ENCODE measurements at regions not wholly inside any gene's neighbourhood (a gene's known extent, or its start where the extent isn't known, plus 50 kb on each side); places are given as distances from the start of the nearest gene placed in this dataset.

- no peaks in the 10 kb centered on the region for H3K36me3 ChIP-seq (ENCODE audit: control insufficient read depth, insufficient read depth, low read length)
- TF ChIP-seq CTCF (IDR thresholded peaks at IDR 0.05; ENCODE audit: insufficient read depth, low read length, severe bottlenecking) = no peak
- DNase-seq (ENCODE audit: low read depth) (no peak), FAIRE-seq (no peak)
- H3K4me3 ChIP-seq (ENCODE audit: low read depth, low read length) = no peak overlapping the region
- no peaks in the 10 kb centered on the region for H3K27me3 ChIP-seq (ENCODE audit: control insufficient read depth, insufficient read depth, low read length)
Observed at GRCh38 chr2:16326711-16327300, 338.8 kb downstream of the CYRIA start.

GRCh38 chr2:16325976-16326510, 339.6 kb downstream of the CYRIA start:
- no peak for DNase-seq (ENCODE audit: low read depth)
- no peaks in the 10 kb centered on the region for H3K27me3 ChIP-seq (ENCODE audit: control insufficient read depth, insufficient read depth, low read length)
- no peak for TF ChIP-seq CTCF (IDR thresholded peaks at IDR 0.05; ENCODE audit: insufficient read depth, low read length, severe bottlenecking)
- no peaks in the 10 kb centered on the region for H3K36me3 ChIP-seq (ENCODE audit: control insufficient read depth, insufficient read depth, low read length)
- no peak for FAIRE-seq
- H3K4me3 ChIP-seq (ENCODE audit: low read depth, low read length) = no peak overlapping the region

GRCh38 chr2:16325016-16325975, 340.3 kb downstream of the CYRIA start:
- DNase-seq (ENCODE audit: low read depth) = peak; percentile 12
- H3K27me3 ChIP-seq (ENCODE audit: control insufficient read depth, insufficient read depth, low read length) = no peaks in the 10 kb centered on the region
- TF ChIP-seq CTCF (IDR thresholded peaks at IDR 0.05; ENCODE audit: insufficient read depth, low read length, severe bottlenecking) = no peak

DNA sequence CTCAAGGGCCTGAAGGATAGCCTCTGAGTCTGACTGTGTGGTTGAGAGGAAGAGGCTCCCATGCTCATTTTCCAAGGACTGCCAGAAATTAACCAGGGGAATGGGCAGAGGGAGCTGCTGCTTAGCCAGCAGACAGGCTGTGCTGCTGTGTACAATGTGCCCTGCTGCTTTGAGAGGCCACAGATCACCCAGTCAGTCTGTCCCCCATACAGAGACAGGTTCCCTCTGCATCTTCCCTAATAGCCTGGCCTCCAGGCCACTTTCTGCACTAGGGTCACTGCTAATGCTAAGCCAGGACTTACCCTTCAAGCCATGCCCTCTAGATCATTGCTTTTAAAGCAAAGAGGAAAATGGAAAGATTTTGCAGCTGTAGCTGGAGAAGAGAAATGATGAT, 341.1 kb downstream of the CYRIA start:
- FAIRE-seq = peak; percentile 23
- H3K27me3 ChIP-seq (ENCODE audit: control insufficient read depth, insufficient read depth, low read length) = no peaks in the 10 kb centered on the region
- H3K4me3 ChIP-seq (ENCODE audit: low read depth, low read length) = no peak overlapping the region
- no peak for TF ChIP-seq CTCF (IDR thresholded peaks at IDR 0.05; ENCODE audit: insufficient read depth, low read length, severe bottlenecking)
- no peak for DNase-seq (ENCODE audit: low read depth)
- no peaks in the 10 kb centered on the region for H3K36me3 ChIP-seq (ENCODE audit: control insufficient read depth, insufficient read depth, low read length)

More at GRCh38 chr2:16325016-16325975, 340.3 kb downstream of the CYRIA start:
- Histone ChIP-seq H3K36me3 (ENCODE audit: control insufficient read depth, insufficient read depth, low read length) (no peaks in the 10 kb centered on the region), H3K4me3 (ENCODE audit: low read depth, low read length) (no peak overlapping the region)
- FAIRE-seq = no peak

- no peak overlapping the region for H3K4me3 ChIP-seq (ENCODE audit: low read depth, low read length)
- no peak for TF ChIP-seq CTCF (IDR thresholded peaks at IDR 0.05; ENCODE audit: insufficient read depth, low read length, severe bottlenecking)
- H3K27me3 ChIP-seq (ENCODE audit: control insufficient read depth, insufficient read depth, low read length) = no peaks in the 10 kb centered on the region
- no peaks in the 10 kb centered on the region for H3K36me3 ChIP-seq (ENCODE audit: control insufficient read depth, insufficient read depth, low read length)
- DNase-seq (ENCODE audit: low read depth) (no peak), FAIRE-seq (no peak)
Observed at GRCh38 chr2:16323551-16324543, 341.8 kb downstream of the CYRIA start.
